ENCODE measurements at regions not wholly inside any gene's neighbourhood (a gene's known extent, or its start where the extent isn't known, plus 50 kb on each side); places are given as distances from the start of the nearest gene placed in this dataset.

GRCh38 chr5:164224236-164224635, 718.8 kb downstream of the MAT2B start:
- Histone ChIP-seq H4K20me1 (replicated peaks; ENCODE audit: control insufficient read depth, extremely low read depth, insufficient read depth, low read length) (no peaks in the 10 kb centered on the region), H3K4me1 (ENCODE audit: control insufficient read depth, extremely low read depth, insufficient read depth, low read length) (no peaks in the 10 kb centered on the region), H3K4me3 (replicated peaks in 1 of 3; ENCODE audit: insufficient read depth in 1 of 3, low read depth in 1 of 3, low read length in 3 of 3) (no peak overlapping the region), H3K4me2 (ENCODE audit: insufficient read depth, low read length) (no peak overlapping the region), H3K79me2 (ENCODE audit: control insufficient read depth, insufficient read depth, low read length) (no peaks in the 10 kb centered on the region), H3K9me3 (replicated peaks; ENCODE audit: control insufficient read depth, insufficient read depth, low read length) (no peaks in the 10 kb centered on the region), H3K9ac (replicated peaks; ENCODE audit: extremely low read depth, insufficient read depth, low read length) (no peak overlapping the region), H3K27me3 (ENCODE audit: control insufficient read depth in 2 of 2, insufficient read depth in 2 of 2, low read length in 2 of 2) (no peaks in the 10 kb centered on the region), H3K36me3 (ENCODE audit: control insufficient read depth in 2 of 2, extremely low read depth in 1 of 2, insufficient read depth in 2 of 2, low read length in 2 of 2) (no peaks in the 10 kb centered on the region), H3K9me1 (replicated peaks; ENCODE audit: control insufficient read depth, extremely low read depth, insufficient read depth, low read length) (no peaks in the 10 kb centered on the region), H2AFZ (ENCODE audit: low read depth, low read length) (no peak overlapping the region), H3K27ac (ENCODE audit: insufficient read depth, low read depth, low read length) (no peak overlapping the region)
- TF ChIP-seq FOS (IDR thresholded peaks at IDR 0.05; ENCODE audit: borderline replicate concordance, insufficient read depth, low read length) (no peak), JUN (IDR thresholded peaks at IDR 0.05; ENCODE audit: borderline replicate concordance, insufficient read depth, insufficient read length, low read depth) (no peak), MAX (IDR thresholded peaks at IDR 0.05; ENCODE audit: insufficient read depth, insufficient read length) (no peak), POLR2AphosphoS5 (IDR thresholded peaks at IDR 0.05; ENCODE audit: insufficient read depth, low read depth, low read length) (no peak), POLR2A (IDR thresholded peaks at IDR 0.05; ENCODE audit: low read depth, low read length) (no peak), MYC (IDR thresholded peaks at IDR 0.05; ENCODE audit: low read depth, low read length) (no peak), GATA2 (IDR thresholded peaks at IDR 0.05; ENCODE audit: insufficient read depth, insufficient read length, low read depth, low read length) (no peak), EZH2 (IDR thresholded peaks at IDR 0.05; ENCODE audit: borderline replicate concordance, low read depth, low read length, severe bottlenecking) (no peak)
- TF ChIP-seq, protein P1, sequence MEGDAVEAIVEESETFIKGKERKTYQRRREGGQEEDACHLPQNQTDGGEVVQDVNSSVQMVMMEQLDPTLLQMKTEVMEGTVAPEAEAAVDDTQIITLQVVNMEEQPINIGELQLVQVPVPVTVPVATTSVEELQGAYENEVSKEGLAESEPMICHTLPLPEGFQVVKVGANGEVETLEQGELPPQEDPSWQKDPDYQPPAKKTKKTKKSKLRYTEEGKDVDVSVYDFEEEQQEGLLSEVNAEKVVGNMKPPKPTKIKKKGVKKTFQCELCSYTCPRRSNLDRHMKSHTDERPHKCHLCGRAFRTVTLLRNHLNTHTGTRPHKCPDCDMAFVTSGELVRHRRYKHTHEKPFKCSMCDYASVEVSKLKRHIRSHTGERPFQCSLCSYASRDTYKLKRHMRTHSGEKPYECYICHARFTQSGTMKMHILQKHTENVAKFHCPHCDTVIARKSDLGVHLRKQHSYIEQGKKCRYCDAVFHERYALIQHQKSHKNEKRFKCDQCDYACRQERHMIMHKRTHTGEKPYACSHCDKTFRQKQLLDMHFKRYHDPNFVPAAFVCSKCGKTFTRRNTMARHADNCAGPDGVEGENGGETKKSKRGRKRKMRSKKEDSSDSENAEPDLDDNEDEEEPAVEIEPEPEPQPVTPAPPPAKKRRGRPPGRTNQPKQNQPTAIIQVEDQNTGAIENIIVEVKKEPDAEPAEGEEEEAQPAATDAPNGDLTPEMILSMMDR (IDR thresholded peaks at IDR 0.05; ENCODE audit: extremely low read depth in 1 of 2, insufficient read depth in 1 of 2, low read depth in 1 of 2, low read length in 2 of 2) = no peak
- no TSS peak for BruUV-seq (replicated peaks)
- POLR2A ChIA-PET = no interaction called here
- dilution Hi-C loops (cut with MboI; ENCODE audit: extremely low pct_ligation_motif_present, low sequenced_read_pairs) = no loop called here
- DNase-seq (ENCODE audit: low read depth, low spot score) (no peak), FAIRE-seq (no peak)
- CTCF ChIA-PET = no interaction called here
- intact Hi-C loops (cut with micrococcal nuclease) = no loop called here

All from endothelial cell of umbilical vein (primary cell).